HL-60/S4 treated with retinoic acid at 250 ng/mL for 4 days and 3 days (cell line): ENCODE measurements at regions not wholly inside any gene's neighbourhood (a gene's known extent, or its start where the extent isn't known, plus 50 kb on each side); places are given as distances from the start of the nearest gene placed in this dataset.

ENCODE experiments used
- in situ Hi-C: fragments of 300-500 bp; cut with MboI; formaldehyde crosslinking; loops from 2 replicates; pipeline ENCODE4 v1.7.0; 2022; ENCODE audit warnings: low sequenced_read_pairs

DNA sequence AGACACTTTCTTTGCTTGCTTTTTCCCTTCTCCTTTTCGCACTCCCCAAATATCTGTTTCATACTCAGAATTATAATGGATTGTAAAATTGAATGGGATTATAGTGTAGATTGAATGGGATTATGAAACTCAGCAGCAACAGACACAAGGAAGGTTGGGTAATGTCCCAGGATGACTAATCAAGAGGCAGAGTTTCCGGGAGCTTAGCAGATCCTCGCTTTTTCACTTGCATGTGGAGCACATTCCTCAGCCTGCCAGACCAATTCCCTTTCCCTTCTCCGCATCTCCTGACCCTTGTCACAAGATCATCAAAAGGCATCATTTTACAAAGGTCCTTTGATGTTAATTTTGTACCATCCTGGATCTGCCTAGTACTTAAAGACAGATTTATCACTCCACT is 55.1 kb upstream of the SLC1A1 start:
- in situ Hi-C loops, result no loop called here

DNA sequence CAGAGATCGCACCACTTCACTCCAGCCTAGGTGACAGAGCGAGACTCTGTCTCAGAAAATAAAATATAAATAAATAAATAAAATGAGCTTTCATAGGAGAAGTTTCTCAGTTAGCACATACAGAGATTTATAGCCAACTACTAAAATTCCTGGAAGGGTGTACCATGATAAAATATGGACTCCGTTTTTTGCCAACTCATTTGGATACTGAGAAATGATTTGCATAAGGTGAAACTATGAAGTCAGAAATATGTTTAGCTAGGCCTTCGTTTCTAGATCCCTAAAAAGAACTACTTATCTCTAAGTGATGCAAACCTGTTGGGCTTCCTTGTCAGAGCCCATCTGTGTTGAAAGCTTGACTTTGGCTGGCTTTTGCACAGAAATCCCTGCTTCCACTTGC is 56.9 kb upstream of the SLC1A1 start:
- in situ Hi-C loops, result no loop called here

DNA sequence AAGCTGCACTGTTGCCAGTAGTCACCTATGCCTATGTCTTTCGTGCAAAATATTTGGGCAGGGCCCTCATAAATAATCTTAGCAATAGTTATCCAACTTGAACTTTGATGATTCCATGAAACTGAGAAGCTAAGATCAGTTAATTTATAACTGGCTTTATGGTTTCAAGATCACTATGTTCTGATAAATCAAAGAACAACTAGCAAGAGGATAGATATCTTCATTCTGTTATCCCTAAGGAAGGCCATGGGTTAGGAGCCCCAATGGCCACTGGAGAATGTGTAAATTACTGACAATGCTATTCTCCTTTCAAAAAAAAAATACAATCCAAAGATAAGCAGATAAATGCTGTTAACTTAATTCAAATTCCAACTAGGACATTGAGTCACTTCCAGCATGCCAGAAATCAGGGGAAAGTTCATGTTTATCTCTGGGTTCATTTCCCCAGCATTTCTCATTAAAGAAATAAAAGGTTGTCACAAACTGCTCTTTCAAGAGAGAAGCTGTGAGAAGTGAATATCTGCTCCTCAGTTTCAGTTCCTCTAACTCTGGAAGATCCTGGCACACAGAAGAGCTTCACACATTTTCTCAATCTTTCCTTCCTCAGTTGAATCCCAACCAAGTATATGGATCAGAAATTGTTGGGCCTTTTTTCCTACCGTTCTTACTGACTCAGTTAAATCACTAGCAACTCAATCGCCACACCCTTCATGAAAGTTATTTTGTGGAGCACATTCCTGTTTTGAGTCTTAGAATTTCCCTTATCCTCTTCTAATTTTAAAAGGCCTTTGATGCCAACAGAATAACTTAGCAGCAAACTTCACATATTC is 59.6 kb upstream of the SLC1A1 start:
- in situ Hi-C loops, result no loop called here

DNA sequence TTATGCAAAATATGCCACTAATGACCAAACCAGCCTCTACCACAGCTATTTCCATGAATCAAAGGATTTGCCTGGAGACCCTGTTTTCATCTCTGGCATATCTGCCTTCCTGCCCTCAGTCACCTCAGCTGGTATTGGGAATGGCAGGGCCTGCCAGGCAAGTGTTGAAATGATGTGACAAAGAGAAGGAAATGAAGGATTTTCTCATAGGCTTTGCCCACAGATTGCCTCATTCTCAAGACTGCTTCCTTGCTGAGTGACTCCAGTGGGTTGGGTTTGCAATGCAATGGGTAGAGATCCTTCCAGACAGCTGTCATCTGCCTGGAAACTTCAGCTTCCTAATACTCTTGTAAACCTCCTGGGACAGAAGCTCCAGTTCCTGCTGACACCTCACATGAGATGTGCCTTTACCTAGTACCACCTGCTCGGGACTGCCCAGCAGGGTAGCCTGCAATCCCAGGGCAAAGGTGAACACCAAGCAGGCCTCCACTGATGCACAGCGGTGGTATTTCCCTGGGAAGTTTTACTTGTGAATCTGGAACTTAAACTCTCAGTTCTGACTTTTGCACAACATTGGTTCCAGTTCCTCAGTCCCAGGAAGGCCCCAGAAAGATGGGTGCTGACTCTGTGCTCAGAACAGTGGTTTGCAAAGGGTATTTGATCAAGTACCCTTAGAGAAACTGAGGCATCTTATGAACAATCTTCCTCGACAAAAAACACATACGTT is 64.8 kb upstream of the SLC1A1 start:
- in situ Hi-C loops, result no loop called here

DNA sequence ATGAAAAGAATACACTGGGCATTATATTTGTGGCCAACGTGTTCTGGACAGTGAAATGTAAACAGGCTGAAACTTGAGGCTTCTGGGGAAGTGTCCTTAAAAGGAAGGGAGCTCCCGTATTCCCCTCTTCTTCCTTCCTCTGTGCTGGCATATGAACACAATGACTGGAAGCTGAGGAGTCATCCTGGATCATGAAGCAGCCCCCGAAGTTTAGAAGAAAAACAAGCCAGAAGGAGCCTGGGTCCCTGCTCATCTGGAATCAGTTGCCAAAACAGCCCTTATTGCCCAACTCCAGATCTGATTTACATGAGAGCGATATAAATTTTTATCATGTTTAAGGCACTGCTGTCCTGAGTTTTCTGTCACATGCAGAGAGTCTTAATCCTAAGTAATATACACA is 65.4 kb upstream of the SLC1A1 start:
- in situ Hi-C loops, result no loop called here

GRCh38 chr9:4424038-4424437 is 66.2 kb upstream of the SLC1A1 start:
- in situ Hi-C loops, result no loop called here

GRCh38 chr9:4423207-4423610 is 67.1 kb upstream of the SLC1A1 start:
- in situ Hi-C loops, result no loop called here

- in situ Hi-C loops, result no loop called here
Measured at GRCh38 chr9:4422495-4422894, 67.8 kb upstream of the SLC1A1 start.

DNA sequence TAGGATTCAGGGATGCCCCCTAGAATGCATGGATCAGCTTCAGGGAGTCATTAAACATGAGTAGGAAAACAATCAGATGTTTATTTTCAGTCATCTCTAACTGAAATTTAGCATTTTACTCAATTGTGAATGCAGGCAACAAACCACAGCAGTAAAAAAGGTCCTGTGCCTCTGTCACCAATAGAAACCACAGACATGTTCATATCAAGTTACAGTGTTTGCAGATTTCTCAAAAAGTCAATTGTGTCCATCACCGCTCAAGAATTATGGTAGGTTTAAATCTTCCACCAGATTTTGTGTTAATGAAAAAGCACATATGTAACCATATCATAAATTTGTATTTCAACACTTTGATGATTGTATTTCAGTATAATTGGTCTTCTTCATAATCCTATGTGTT is 68.4 kb upstream of the SLC1A1 start:
- in situ Hi-C loops, result no loop called here

GRCh38 chr9:4420351-4420750 is 69.9 kb upstream of the SLC1A1 start:
- in situ Hi-C loops, result no loop called here

- in situ Hi-C loops, result no loop called here
Measured at GRCh38 chr9:4417578-4418325, 72.5 kb upstream of the SLC1A1 start.

GRCh38 chr9:4416467-4416866 is 73.8 kb upstream of the SLC1A1 start:
- in situ Hi-C loops, result no loop called here

DNA sequence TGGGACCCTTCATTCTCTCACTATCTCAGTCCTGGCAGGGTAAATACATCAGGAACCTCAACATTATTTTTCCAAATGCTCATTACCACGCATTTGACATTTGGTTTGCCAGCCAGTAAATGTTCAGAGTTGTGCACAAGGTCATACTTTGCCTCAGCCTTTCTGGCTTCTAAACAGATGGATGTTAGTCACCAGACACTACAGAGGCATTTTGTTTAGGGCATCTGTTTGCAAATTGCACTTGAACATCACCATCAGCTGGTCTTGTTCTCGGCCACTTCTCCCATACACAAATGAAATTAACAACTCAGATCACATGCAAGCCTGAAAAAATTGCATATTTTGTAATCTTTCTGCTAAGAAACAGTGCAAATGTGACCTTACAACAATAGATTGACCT is 75.0 kb upstream of the SLC1A1 start:
- in situ Hi-C loops, result no loop called here

DNA sequence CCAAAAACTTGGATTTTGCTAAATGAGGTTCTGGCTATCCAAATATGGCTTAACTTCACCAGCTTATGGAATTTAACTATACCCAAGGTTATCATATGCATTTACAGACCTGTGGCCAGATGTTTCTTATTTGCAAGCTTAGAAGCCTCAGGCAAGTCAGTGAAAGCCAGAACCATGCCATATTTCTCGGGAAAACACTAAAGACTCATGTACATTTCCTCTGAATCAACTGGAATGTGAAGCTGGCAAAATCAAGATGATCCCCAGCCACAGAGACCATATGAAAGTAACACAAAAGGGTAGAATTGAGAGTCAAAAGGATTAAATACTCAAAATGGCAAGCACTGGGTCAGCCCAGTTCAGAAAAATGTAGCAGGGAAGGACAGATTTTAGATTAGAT is 76.4 kb upstream of the SLC1A1 start:
- in situ Hi-C loops, result no loop called here

GRCh38 chr9:4404156-4404555 is 86.1 kb upstream of the SLC1A1 start:
- in situ Hi-C loops, result no loop called here

DNA sequence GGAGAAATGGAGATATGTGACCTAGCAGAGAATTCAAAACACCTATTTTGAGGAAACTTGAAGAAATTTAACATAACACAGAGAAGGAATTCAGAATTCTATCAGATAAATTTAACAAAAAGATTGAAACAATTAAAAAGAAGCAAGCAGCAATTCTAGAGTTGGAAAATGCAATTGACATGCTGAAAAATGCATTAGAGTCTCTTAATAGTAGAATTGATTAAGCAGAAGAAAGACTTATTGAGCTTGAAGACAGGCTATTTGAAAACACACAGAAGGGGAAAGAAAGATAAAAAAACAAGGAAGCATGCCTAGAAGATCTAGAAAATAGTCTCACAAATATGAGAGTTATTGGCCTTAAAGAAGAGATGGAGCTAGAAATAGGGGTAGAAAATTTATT is 87.8 kb upstream of the SLC1A1 start:
- in situ Hi-C loops, result no loop called here

- in situ Hi-C loops, result no loop called here
Measured at GRCh38 chr9:4400731-4401130, 89.5 kb upstream of the SLC1A1 start.

DNA sequence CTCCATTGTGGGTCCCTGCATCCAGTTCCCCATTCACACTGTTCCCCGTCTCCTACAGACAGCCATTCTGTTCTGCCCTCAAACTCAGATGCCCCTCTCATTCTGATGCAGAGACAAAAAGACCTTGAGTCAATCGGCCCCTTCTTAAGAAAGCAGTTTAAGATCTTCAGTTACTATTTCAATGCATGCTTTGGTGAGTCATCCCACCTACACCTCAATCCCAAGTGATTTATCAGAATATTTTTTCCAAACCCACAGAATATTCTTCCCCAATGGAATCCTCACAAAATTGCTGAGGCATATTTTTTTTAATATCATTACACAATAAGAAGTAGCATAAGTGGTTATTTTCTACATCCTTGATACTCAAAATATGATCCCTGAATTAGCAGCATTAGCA is 92.4 kb upstream of the SLC1A1 start:
- in situ Hi-C loops, result no loop called here

DNA sequence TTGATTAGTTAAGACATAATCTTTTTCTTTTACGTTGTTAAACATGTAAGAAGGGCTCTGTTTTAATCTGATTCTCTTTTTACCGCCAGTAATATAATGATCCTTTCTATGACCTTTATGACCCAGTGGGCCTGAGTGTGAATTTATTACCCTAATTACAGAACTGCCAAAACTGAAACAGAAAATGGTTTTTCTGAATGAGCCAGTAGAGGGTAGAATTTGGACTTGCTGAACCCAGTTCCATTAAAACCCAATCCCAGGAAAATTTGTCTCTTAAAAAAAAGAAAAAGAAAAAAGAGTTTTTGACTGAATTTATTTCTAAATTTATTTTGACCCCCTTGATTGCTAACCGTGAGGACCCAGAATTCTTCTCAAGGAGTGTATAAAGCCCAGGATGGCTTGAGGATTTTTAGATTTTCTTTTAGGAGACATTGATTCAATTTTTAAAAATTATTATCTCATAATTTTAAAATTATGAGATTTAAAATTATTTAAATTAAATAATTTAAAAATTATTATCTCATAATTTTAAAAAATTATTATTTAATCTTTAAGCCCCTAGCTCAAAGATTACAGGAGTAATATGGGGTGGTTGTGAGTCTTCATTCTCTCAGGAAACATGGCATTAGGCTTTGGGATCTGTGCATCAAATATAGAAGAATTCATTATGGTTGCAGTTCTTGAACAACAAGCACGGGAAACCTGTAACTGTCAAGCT is 94.1 kb upstream of the GLIS3 start:
- in situ Hi-C loops, result no loop called here

DNA sequence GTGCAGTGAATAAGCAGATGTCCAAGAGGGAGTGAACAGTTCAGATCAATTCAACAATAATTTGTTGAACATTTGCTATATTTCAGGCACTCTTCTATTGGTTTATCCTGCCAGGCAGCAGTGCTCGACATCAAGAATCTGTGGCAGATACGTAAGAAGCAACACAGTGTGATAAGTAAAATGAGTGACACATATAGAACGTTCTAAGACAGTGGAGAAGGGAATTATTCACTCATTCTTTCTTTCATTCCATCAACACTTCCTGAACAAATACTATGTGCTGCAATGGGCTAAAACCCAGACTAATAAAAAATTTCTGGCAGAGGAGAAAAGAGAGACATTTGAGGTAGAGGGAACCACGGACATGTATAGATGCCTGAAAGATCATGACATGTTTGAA is 89.9 kb upstream of the GLIS3 start:
- in situ Hi-C loops, result no loop called here

DNA sequence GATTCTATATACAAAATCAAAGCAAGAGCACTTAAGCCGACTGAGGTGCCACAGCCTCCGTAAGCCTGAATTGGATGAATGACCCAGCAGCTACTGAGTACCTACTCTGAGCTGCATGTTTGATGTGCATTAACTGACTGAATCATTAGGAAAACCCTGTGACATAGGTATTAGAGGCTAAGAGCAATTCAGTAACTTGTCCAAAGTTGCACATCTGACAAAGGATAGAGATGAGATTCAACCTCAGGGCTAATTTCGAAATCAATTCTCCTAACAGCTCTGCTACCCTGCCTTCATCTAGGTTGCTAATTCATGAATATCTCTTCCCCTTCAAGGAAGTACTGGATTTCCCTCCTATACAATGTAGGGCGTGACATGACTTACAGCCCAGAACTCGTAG is 89.1 kb upstream of the GLIS3 start:
- in situ Hi-C loops, result no loop called here
